DND-41 (cell line): ENCODE measurements at regions not wholly inside any gene's neighbourhood (a gene's known extent, or its start where the extent isn't known, plus 50 kb on each side); places are given as distances from the start of the nearest gene placed in this dataset.

Source experiments
- EZH2 ChIP-seq: IDR thresholded peaks from 3 replicates; pipeline ENCODE4 v1.6.1; 2012; ENCODE audit warnings: borderline replicate concordance, low read depth, mild to moderate bottlenecking, moderate library complexity, low read length, inconsistent platforms; ENCODE audit not compliant: severe bottlenecking
- TF ChIP-seq, protein P1 (sequence below): IDR thresholded peaks from 2 replicates; pipeline ENCODE4 v1.5.1; 2012; ENCODE audit warnings: borderline replicate concordance, low read length, moderate library complexity, mild to moderate bottlenecking; ENCODE audit not compliant: poor library complexity, severe bottlenecking; ENCODE audit errors: extremely low read depth

DNA sequence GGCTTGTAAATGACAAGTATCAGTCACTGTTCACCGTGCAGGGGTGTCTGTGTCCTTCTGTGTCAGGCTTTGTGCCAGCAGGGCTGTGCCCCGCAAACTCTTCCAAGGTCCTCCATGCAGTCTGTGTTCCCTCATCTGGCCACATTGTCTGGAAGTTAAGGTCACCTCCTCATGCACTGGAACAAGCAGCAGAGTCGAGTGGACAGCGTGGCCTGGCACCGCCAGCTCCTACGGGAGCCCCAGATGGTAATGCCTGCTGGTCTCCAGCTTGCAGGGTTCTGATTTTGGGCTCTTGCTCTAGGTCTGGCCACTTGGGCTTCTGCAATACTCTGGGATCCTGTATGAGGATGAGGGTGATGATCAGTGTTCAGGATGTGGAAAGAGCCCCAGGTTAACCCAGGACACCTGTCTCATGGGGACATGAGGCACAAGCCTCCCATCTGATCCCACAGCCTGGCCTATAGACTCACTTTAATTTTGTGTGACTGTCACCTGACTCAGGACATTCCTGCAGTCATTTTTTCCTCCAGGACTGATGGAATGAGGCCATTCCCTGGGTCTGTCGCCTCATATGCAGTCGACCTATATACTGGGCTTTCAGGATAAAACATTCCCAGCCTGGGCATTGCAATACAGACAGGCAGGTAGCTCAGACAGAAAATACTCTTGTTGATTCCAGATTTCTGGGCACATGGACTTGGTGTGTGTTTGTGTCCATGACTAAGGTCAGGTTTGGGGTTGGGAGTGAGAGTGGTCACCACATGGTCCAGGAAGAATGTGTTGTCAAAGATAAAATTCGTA lies 106.3 kb upstream of the TOP3B start:
- no peak for TF ChIP-seq EZH2
- TF ChIP-seq, protein P1, sequence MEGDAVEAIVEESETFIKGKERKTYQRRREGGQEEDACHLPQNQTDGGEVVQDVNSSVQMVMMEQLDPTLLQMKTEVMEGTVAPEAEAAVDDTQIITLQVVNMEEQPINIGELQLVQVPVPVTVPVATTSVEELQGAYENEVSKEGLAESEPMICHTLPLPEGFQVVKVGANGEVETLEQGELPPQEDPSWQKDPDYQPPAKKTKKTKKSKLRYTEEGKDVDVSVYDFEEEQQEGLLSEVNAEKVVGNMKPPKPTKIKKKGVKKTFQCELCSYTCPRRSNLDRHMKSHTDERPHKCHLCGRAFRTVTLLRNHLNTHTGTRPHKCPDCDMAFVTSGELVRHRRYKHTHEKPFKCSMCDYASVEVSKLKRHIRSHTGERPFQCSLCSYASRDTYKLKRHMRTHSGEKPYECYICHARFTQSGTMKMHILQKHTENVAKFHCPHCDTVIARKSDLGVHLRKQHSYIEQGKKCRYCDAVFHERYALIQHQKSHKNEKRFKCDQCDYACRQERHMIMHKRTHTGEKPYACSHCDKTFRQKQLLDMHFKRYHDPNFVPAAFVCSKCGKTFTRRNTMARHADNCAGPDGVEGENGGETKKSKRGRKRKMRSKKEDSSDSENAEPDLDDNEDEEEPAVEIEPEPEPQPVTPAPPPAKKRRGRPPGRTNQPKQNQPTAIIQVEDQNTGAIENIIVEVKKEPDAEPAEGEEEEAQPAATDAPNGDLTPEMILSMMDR = no peak
